IMR-90 (cell line): ENCODE measurements at regions not wholly inside any gene's neighbourhood (a gene's known extent, or its start where the extent isn't known, plus 50 kb on each side); places are given as distances from the start of the nearest gene placed in this dataset.

Experiments used
- ATAC-seq: fragments of 200-7000 bp; cut with Tn5 transposase; 2 replicates; pipeline ENCODE4 v1.9.1; 2020; ENCODE audit warnings: low read depth, mild to moderate bottlenecking, moderate library complexity
- BruUV-seq: library from RNA; stranded (reverse); fragments of 400-500 nt; replicated peaks from 2 replicates; lab custom pipeline; 2021; lab: Mats Ljungman, UMichigan
- CTCF ChIA-PET: fragments of 300-600 bp; formaldehyde crosslinking; extraction: SDS; loops from one replicate; lab custom pipeline; 2021; ENCODE audit warnings: antibody characterized with exemption; lab: Yijun Ruan, JAX
- POLR2A ChIA-PET: fragments of 300-600 bp; sonication (Branson Sonifier 250); formaldehyde crosslinking; loops from one replicate; lab custom pipeline; 2022; ENCODE audit warnings: antibody characterized with exemption; ENCODE audit not compliant: unreplicated experiment; lab: Charles Lee
- DNase-seq: peaks from one replicate; pipeline ENCODE4 v3.0.0; 2013
- H2AFZ ChIP-seq: replicated peaks from 2 replicates; pipeline ENCODE3; 2013; ENCODE audit warnings: low read length, mild to moderate bottlenecking; ENCODE audit not compliant: poor library complexity
- H2AK5ac ChIP-seq: 2 replicates; pipeline ENCODE4 v1.6.1; 2013; ENCODE audit warnings: low read depth, low read length, inconsistent platforms
- H2AK9ac ChIP-seq: replicated peaks from 2 replicates; pipeline ENCODE3; 2013; ENCODE audit warnings: mild to moderate bottlenecking, low read depth, low read length, moderate library complexity; ENCODE audit not compliant: poor library complexity
- H2BK120ac ChIP-seq: 2 replicates; pipeline ENCODE4 v1.6.1; 2013; ENCODE audit warnings: low read depth, low read length, inconsistent platforms
- H2BK15ac ChIP-seq: 3 replicates; pipeline ENCODE4 v1.6.1; 2013; ENCODE audit warnings: low read depth, low read length, inconsistent platforms
- H2BK20ac ChIP-seq: 2 replicates; pipeline ENCODE4 v1.6.1; 2013; ENCODE audit warnings: low read depth, mild to moderate bottlenecking, inconsistent platforms, low read length, moderate library complexity
- H2BK5ac ChIP-seq: 2 replicates; pipeline ENCODE4 v1.6.1; 2013; ENCODE audit warnings: mild to moderate bottlenecking, low read depth, low read length, inconsistent platforms; ENCODE audit not compliant: poor library complexity, severe bottlenecking
- H3K14ac ChIP-seq: replicated peaks from 2 replicates; pipeline ENCODE4 v1.6.1; 2013; ENCODE audit warnings: low read depth, low read length, inconsistent platforms
- H3K18ac ChIP-seq: 2 replicates; pipeline ENCODE4 v1.6.1; 2013; ENCODE audit warnings: low read depth, low read length, control low read depth
- H3K23ac ChIP-seq: 2 replicates; pipeline ENCODE4 v1.6.1; 2013; ENCODE audit warnings: low read depth, low read length, inconsistent platforms
- H3K27ac ChIP-seq: 2 replicates; pipeline ENCODE4 v1.5.1; 2013; ENCODE audit warnings: mild to moderate bottlenecking, control low read depth, low read length; ENCODE audit not compliant: insufficient read depth
- H3K27me3 ChIP-seq: 2 replicates; pipeline ENCODE4 v1.6.1; 2013; ENCODE audit warnings: low read length; ENCODE audit not compliant: control insufficient read depth, insufficient read depth
- H3K36me3 ChIP-seq: 2 replicates; pipeline ENCODE4 v1.6.1; 2013; ENCODE audit warnings: low read length, mixed read lengths; ENCODE audit not compliant: control insufficient read depth, insufficient read depth
- H3K4ac ChIP-seq: 2 replicates; pipeline ENCODE4 v1.6.1; 2013; ENCODE audit warnings: low read depth, low read length, inconsistent platforms
- H3K4me1 ChIP-seq: 2 replicates; pipeline ENCODE4 v1.6.1; 2013; ENCODE audit warnings: low read length, mixed read lengths; ENCODE audit not compliant: control insufficient read depth, insufficient read depth
- H3K4me2 ChIP-seq: 2 replicates; pipeline ENCODE4 v1.6.1; 2013; ENCODE audit warnings: low read depth, mild to moderate bottlenecking, control low read depth, low read length, moderate library complexity
- H3K4me3 ChIP-seq: 2 replicates; pipeline ENCODE4 v1.5.1; 2013; ENCODE audit warnings: low read depth, mild to moderate bottlenecking, control low read depth, low read length, moderate library complexity; ENCODE audit not compliant: insufficient read depth
- H3K56ac ChIP-seq: 2 replicates; pipeline ENCODE4 v1.6.1; 2013; ENCODE audit warnings: low read length, inconsistent platforms; ENCODE audit not compliant: insufficient read depth; ENCODE audit errors: extremely low read depth
- H3K79me1 ChIP-seq, 2 experiments: 2 replicates each; pipeline ENCODE4 v1.6.1; 2013; ENCODE audit warnings: low read length in 2 of 2, inconsistent platforms in 1 of 2, low read depth in 1 of 2
- H3K9ac ChIP-seq: 2 replicates; pipeline ENCODE4 v1.6.1; 2013; ENCODE audit warnings: low read depth, low read length, control low read depth
- H3K9me1 ChIP-seq: 2 replicates; pipeline ENCODE4 v1.6.1; 2013; ENCODE audit warnings: low read length, inconsistent platforms; ENCODE audit not compliant: insufficient read depth
- H3K9me3 ChIP-seq: 2 replicates; pipeline ENCODE4 v1.6.1; 2013; ENCODE audit warnings: low read length; ENCODE audit not compliant: control insufficient read depth, insufficient read depth
- H4K20me1 ChIP-seq: 2 replicates; pipeline ENCODE4 v1.6.1; 2013; ENCODE audit warnings: low read length, inconsistent platforms; ENCODE audit not compliant: insufficient read depth
- H4K5ac ChIP-seq: 2 replicates; pipeline ENCODE4 v1.6.1; 2013; ENCODE audit warnings: mild to moderate bottlenecking, low read depth, low read length, control low read depth
- H4K8ac ChIP-seq, 2 experiments: 2 replicates each; pipeline ENCODE4 v1.6.1; 2013; ENCODE audit warnings: low read depth in 2 of 2, low read length in 2 of 2, control low read depth in 1 of 2, inconsistent platforms in 1 of 2
- H4K91ac ChIP-seq: 2 replicates; pipeline ENCODE4 v1.6.1; 2013; ENCODE audit warnings: low read depth, low read length, inconsistent platforms; ENCODE audit not compliant: insufficient read depth
- CHD1 ChIP-seq: IDR thresholded peaks from 2 replicates; pipeline ENCODE4 v1.6.1; 2012; ENCODE audit warnings: low read depth, low read length, improper control_type of control experiment
- MAFK ChIP-seq: IDR thresholded peaks from 2 replicates; pipeline ENCODE4 v1.6.1; 2012; ENCODE audit warnings: low read depth, low read length, improper control_type of control experiment
- NFE2L2 ChIP-seq: fragments of 150-350 bp; IDR thresholded peaks from 2 replicates; pipeline ENCODE4 v1.6.1; 2016; ENCODE audit warnings: low read depth, mild to moderate bottlenecking, low read length
- WGBS, 2 experiments: methylation state at CpG; one replicate each; pipeline versions ENCODE4 v1.1.5 to v1.1.7; 2013; ENCODE audit warnings: missing lambda C conversion rate in 2 of 2; ENCODE audit not compliant: insufficient read length in 1 of 2; ENCODE audit errors: extremely low coverage in 2 of 2; 5-methylcytosine and 5-hydroxymethylcytosine counted together
- dilution Hi-C: fragments of 300-500 bp; cut with HindIII; formaldehyde crosslinking; loops from one replicate; pipeline ENCODE4 v1.14.3; 2018; ENCODE audit warnings: low sequenced_read_pairs; ENCODE audit not compliant: unreplicated experiment
- in situ Hi-C: fragments of 300-500 bp; cut with MboI; formaldehyde crosslinking; loops from 3 replicates; pipeline ENCODE4 v1.14.3; 2019; ENCODE audit warnings: low sequenced_read_pairs, inconsistent platforms, mixed read lengths
- intact Hi-C: fragments of 100-400 bp; cut with micrococcal nuclease; formaldehyde crosslinking; loops from 2 replicates; pipeline ENCODE4 v1.10.0; 2022

GRCh38 chr4:57475424-57475823, 365.2 kb upstream of the IGFBP7 start:
- Histone ChIP-seq H3K4me1 (no peaks in the 10 kb centered on the region), H3K9me3 (no peaks in the 10 kb centered on the region), H2BK120ac (no peak overlapping the region), H3K36me3 (no peaks in the 10 kb centered on the region), H3K27me3 (no peaks in the 10 kb centered on the region), H3K4ac (no peak overlapping the region), H3K9me1 (no peaks in the 10 kb centered on the region), H3K56ac (no peak overlapping the region), H3K79me1 (no peaks in the 10 kb centered on the region), H3K4me2 (no peak overlapping the region), H4K91ac (no peak overlapping the region), H4K20me1 (no peaks in the 10 kb centered on the region), H4K5ac (no peak overlapping the region), H4K8ac (no peak overlapping the region), H2AK9ac (no peak overlapping the region), H3K23ac (no peak overlapping the region), H3K18ac (no peak overlapping the region), H3K27ac (no peak overlapping the region), H3K14ac (no peak overlapping the region), H3K9ac (no peak overlapping the region), H2BK20ac (no peak overlapping the region), H2BK15ac (no peak overlapping the region), H2AK5ac (no peak overlapping the region), H2AFZ (no peak overlapping the region), H3K4me3 (no peak overlapping the region), H2BK5ac (no peak overlapping the region)
- ChIA-PET POLR2A (no interaction called here), CTCF (interaction anchor here (0.7 kb wide), 1 partner anchor 1241 kb away, joined by 3 read pairs; no protein-coding TSS in a partner anchor)
- WGBS, 2 experiments = no CpG with 5 or more reads among the region's 1 CpG
- dilution Hi-C loops (no loop called here), in situ Hi-C loops (no loop called here), intact Hi-C loops (no loop called here)
- TF ChIP-seq CHD1 (no peak), MAFK (peak; percentile 69), NFE2L2 (no peak)
- ATAC-seq (no peak), DNase-seq (no peak)
- BruUV-seq = no TSS peak
